Gastrocnemius medialis (tissue), 4 donors: ENCODE measurements at regions not wholly inside any gene's neighbourhood (a gene's known extent, or its start where the extent isn't known, plus 50 kb on each side); places are given as distances from the start of the nearest gene placed in this dataset.

Experiments
- ATAC-seq, 2 donors: fragments of 150-250 bp; one replicate each; pipeline ENCODE4 v1.9.1; 2016
- DNase-seq, 2 donors: peaks; one replicate each; pipeline ENCODE4 v3.0.0-alpha.2; 2019
- H3K27ac ChIP-seq, 4 donors: fragments of 200-600 bp; sonication (generic); 1 replicate in 1 of 4; 2 replicates in 3 of 4; pipeline ENCODE4 v1.5.1; 2016 to 2018; ENCODE audit warnings: mild to moderate bottlenecking in 2 of 4, moderate library complexity in 1 of 4
- H3K27me3 ChIP-seq, 3 donors: fragments of 200-600 bp; sonication (generic) in 2 of 3; 1 replicate in 1 of 3; 2 replicates in 2 of 3; pipeline versions ENCODE4 v1.5.1 to v1.6.0; 2016 to 2019; ENCODE audit warnings: mild to moderate bottlenecking in 1 of 3, moderate library complexity in 1 of 3
- H3K36me3 ChIP-seq, 2 donors: fragments of 200-600 bp; sonication (generic) in 1 of 2; one replicate each; pipeline ENCODE4 v1.5.1; 2017 to 2018
- H3K4me1 ChIP-seq, 2 donors: fragments of 200-600 bp; sonication (generic) in 1 of 2; one replicate each; pipeline ENCODE4 v1.5.1; 2016 to 2017; ENCODE audit warnings: mild to moderate bottlenecking in 2 of 2
- H3K4me3 ChIP-seq, 4 donors: fragments of 200-600 bp; sonication (generic) in 3 of 4; 1 replicate in 1 of 4; 2 replicates in 3 of 4; pipeline ENCODE4 v1.5.1; 2016 to 2019; ENCODE audit warnings: mild to moderate bottlenecking in 2 of 4
- H3K9me3 ChIP-seq, 3 donors: fragments of 200-600 bp; sonication (generic) in 2 of 3; 1 replicate in 1 of 3; 2 replicates in 2 of 3; pipeline ENCODE4 v1.5.1; 2016 to 2019
- CTCF ChIP-seq, 5 experiments: fragments of 450-650 bp in 3 of 5; fragments of 200-600 bp in 2 of 5; sonication (generic) in 2 of 5; IDR thresholded peaks in 4 of 5; conservative IDR thresholded peaks in 1 of 5; 1 replicate in 4 of 5; 2 replicates in 1 of 5; pipeline ENCODE4 v1.5.1; 2016 to 2019; ENCODE audit warnings: antibody characterized with exemption in 5 of 5, mild to moderate bottlenecking in 3 of 5, moderate library complexity in 3 of 5
- POLR2A ChIP-seq, 2 donors: fragments of 450-650 bp; IDR thresholded peaks; one replicate each; pipeline ENCODE4 v1.6.1; 2017; ENCODE audit warnings: antibody characterized with exemption in 2 of 2, mild to moderate bottlenecking in 2 of 2, moderate library complexity in 2 of 2
- in situ Hi-C, 4 donors: fragments of 200-750 bp; cut with MboI; loops; one replicate each; pipeline versions ENCODE4 v1.15.0 to v1.8.0; 2017; ENCODE audit warnings: low sequenced_read_pairs in 4 of 4
- intact Hi-C: fragments of 100-400 bp; cut with DNase I; formaldehyde crosslinking; loops from one replicate; pipeline ENCODE4 v1.15.1; 2023; ENCODE audit warnings: low total_unique reads

GRCh38 chr1:225712391-225712790 lies 59.5 kb upstream of the ENAH start:
- TF ChIP-seq CTCF (IDR thresholded peaks at IDR 0.05 in 4 of 5, conservative IDR thresholded peaks at IDR 0.05 in 1 of 5) (no peak), POLR2A (IDR thresholded peaks at IDR 0.05) (no peak)

GRCh38 chr1:225713281-225713680 lies 60.4 kb upstream of the ENAH start:
- no peaks in the 10 kb centered on the region for H3K9me3 ChIP-seq
- H3K36me3 ChIP-seq: no peaks in the 10 kb centered on the region
- no peak overlapping the region for H3K27ac ChIP-seq
- peaks cover 0 to 6% of the 10 kb centered on the region in 2 donors for H3K4me1 ChIP-seq
- no peak for TF ChIP-seq POLR2A (IDR thresholded peaks at IDR 0.05)
- no peak for TF ChIP-seq CTCF (IDR thresholded peaks at IDR 0.05 in 4 of 5, conservative IDR thresholded peaks at IDR 0.05 in 1 of 5)
- H3K27me3 ChIP-seq: no peaks in the 10 kb centered on the region
- DNase-seq (no peak), ATAC-seq (no peak)
- no peak overlapping the region for H3K4me3 ChIP-seq
- in situ Hi-C loops: no loop called here
- intact Hi-C loops: no loop called here

More at GRCh38 chr1:225712391-225712790, 59.5 kb upstream of the ENAH start:
- H3K4me1 ChIP-seq: peaks cover 3 to 12% of the 10 kb centered on the region in 2 donors
- H3K36me3 ChIP-seq: no peaks in the 10 kb centered on the region
- in situ Hi-C loops (no loop called here), intact Hi-C loops (no loop called here)
- no peak overlapping the region for H3K27ac ChIP-seq
- H3K4me3 ChIP-seq: no peak overlapping the region
- ATAC-seq (no peak), DNase-seq (no peak)
- H3K27me3 ChIP-seq: no peaks in the 10 kb centered on the region
- H3K9me3 ChIP-seq: no peaks in the 10 kb centered on the region

- in situ Hi-C loops (no loop called here), intact Hi-C loops (no loop called here)
- no peaks in the 10 kb centered on the region for H3K36me3 ChIP-seq
- no peaks in the 10 kb centered on the region for H3K4me1 ChIP-seq
- no peak for DNase-seq
- H3K4me3 ChIP-seq: no peak overlapping the region
- ATAC-seq: no peak
- no peaks in the 10 kb centered on the region for H3K9me3 ChIP-seq
- no peak overlapping the region for H3K27ac ChIP-seq
- H3K27me3 ChIP-seq: no peaks in the 10 kb centered on the region
- no peak for TF ChIP-seq CTCF (IDR thresholded peaks at IDR 0.05 in 4 of 5, conservative IDR thresholded peaks at IDR 0.05 in 1 of 5)
Observed at GRCh38 chr1:225720937-225721336, 56.7 kb upstream of the SRP9 start.

- H3K27ac ChIP-seq: no peak overlapping the region
- DNase-seq (no peak), ATAC-seq (no peak)
- in situ Hi-C loops (no loop called here), intact Hi-C loops (no loop called here)
- H3K27me3 ChIP-seq: no peaks in the 10 kb centered on the region
- H3K4me3 ChIP-seq: no peak overlapping the region
- TF ChIP-seq CTCF (IDR thresholded peaks at IDR 0.05 in 4 of 5, conservative IDR thresholded peaks at IDR 0.05 in 1 of 5) (no peak), POLR2A (IDR thresholded peaks at IDR 0.05) (no peak)
- H3K36me3 ChIP-seq: no peaks in the 10 kb centered on the region
- no peaks in the 10 kb centered on the region for H3K4me1 ChIP-seq
- H3K9me3 ChIP-seq: no peaks in the 10 kb centered on the region
Observed at GRCh38 chr1:225724251-225724650, 53.4 kb upstream of the SRP9 start.
